ENCODE measurements at regions not wholly inside any gene's neighbourhood (a gene's known extent, or its start where the extent isn't known, plus 50 kb on each side); places are given as distances from the start of the nearest gene placed in this dataset.

GRCh38 chr4:97414161-97414560 is 729.1 kb downstream of the STPG2 start:
- TF ChIP-seq CTCF (IDR thresholded peaks at IDR 0.05) (no peak), ZFX (IDR thresholded peaks at IDR 0.05; ENCODE audit: borderline replicate concordance) (no peak)

Data from 22Rv1 (cell line).